CD4-positive, alpha-beta T cell treated with Interferon gamma for 1 hour (primary cell): ENCODE measurements at regions not wholly inside any gene's neighbourhood (a gene's known extent, or its start where the extent isn't known, plus 50 kb on each side); places are given as distances from the start of the nearest gene placed in this dataset.

ENCODE experiments used
- DNase-seq: peaks from one replicate; pipeline ENCODE4 v3.0.0-alpha.2; 2020

DNA sequence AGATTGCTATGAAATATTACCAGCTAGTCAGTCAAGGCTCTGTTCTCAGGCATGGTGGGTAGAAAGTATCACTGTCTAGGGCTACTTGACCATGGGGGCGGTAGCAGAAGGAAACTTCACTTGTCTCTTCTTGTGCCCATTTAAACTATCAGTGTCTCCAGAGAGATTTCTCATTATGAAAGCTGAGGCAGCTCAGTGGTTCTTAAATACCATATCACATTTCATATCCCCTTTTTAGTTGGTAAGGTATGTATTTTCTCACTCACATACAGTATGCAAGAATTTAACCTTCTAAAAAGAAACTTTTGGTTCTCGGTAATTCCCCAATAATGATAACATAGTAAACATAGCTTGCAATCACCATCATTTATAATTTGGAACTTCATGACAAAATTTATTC, 1180.0 kb upstream of the TENM4 start:
- no peak for DNase-seq

DNA sequence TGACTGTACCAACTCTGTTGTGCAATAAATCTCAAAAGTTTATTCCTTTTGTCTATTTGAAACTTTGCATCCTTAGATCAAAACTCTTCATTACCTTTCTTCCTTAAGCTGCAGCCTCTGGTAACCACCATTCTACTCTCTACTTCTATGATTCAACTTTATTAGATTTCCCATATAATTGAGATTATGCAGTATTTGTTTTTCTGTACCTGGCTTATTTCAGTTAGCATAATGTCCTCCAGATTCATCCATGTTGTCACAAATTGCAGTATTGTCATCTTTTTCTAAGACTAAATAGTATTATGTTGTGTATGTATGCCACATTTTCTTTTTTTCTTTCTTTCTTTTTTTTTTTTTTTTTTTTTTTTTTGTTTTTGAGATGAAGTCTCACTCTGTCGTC, 1176.3 kb upstream of the TENM4 start:
- no peak for DNase-seq

DNA sequence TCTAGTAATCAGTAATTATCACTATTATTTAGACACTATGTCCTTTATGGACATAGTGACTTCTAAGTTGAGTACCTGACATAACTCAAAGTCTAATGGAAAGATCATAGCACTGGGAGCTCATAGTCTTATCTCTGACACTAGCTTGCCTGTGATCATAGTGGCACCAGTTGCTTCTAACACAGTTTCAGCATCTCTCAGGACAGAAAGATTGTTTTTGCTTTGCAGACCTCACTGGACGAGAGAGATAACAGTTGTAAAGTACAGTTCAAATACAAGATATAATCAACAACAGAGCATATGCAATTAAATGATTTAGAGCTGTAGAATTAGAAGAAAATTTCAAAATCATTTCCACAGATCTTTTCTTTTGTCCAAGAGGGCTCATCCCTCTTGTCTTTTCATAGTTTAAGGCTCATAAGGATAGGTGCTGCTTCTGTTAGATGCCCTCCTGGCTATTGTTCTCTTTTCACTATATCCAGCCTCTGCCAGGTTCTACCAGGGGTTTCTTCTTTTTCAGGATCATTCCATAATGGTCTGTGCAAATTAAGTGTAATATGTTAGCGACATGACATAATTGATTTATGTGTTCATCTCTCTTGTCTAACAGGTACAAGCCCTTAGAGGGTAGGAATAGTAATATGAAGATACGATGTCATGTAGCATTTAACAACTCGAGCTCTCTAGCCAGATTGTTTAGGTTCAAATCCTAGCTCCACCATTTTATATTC, 1175.4 kb upstream of the TENM4 start:
- no peak for DNase-seq

DNA sequence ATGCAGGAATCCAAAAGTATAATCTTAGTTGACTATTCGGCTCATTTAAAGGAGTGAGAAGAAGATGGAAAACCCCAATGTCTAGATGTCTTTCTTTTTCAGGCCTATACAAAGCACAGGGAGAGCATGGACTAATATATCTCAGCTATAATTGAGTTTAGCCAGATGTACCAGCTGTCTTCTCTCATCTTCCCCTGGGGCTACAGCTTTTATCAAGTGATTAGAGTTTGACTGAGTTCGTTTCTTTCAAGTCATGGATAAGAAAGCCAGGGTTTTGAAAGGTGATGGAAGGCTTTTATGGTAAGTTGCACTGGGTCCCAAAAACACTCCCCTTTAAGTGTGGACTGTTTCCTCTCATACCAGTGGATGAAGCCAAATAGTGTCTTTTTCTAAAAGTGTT, 1172.8 kb upstream of the TENM4 start:
- no peak for DNase-seq

DNA sequence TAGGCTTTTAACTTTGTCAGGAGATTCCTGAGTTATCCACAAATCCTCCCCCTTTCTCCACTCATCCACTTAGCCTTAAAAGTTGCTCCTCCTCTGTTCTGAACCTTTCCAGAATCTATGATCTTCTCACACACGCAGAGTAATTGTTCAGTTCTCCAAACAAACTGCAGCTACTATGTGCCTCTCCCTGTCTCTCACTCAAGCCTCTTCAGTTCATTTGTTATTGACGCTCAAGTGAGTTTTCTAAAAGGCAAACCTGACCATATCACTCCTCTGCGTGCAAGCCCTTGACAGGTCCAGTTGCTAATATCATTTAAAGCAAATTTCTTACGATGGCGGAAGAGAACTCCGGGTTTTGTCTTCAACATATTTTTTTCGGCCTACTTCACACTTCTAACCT, 1169.7 kb upstream of the TENM4 start:
- DNase-seq, result no peak

DNA sequence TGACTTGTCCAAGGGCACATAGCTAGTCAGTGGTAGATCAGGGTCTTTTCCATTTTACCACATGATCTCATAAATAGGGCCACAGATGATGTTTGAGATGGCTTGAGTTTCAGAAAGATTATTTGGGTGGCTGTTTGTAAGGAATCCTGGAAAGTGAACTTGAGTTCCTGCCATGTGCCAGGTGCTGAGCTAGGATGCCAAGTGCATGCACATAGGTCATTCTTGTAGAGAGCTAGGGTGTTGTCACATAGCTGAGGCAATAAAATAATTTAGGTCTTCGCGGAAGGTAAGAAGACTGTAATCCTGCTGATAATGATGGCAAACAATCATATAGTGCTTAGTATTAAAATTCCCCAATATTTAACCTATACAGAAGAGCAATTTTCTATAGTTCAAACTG, 1162.6 kb upstream of the TENM4 start:
- DNase-seq, result no peak

DNA sequence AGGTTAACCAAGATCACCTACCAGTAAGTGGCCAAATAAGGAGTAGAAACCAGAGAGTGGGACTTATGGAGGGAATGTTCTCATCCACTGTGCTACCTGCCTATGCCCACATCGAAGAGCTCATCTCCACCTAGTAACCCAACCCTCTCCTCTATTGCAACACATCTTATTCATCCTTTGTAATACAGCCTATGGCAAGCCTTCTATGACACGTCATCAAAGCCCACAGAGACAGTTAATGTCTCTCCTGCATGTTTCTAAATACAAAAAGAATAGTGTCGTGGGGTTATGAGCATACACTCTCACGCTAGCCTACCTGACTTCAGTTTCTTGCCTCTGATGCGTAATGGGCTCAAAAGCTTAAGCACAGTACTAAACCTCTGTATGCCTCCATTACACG, 1158.1 kb upstream of the TENM4 start:
- no peak for DNase-seq

DNA sequence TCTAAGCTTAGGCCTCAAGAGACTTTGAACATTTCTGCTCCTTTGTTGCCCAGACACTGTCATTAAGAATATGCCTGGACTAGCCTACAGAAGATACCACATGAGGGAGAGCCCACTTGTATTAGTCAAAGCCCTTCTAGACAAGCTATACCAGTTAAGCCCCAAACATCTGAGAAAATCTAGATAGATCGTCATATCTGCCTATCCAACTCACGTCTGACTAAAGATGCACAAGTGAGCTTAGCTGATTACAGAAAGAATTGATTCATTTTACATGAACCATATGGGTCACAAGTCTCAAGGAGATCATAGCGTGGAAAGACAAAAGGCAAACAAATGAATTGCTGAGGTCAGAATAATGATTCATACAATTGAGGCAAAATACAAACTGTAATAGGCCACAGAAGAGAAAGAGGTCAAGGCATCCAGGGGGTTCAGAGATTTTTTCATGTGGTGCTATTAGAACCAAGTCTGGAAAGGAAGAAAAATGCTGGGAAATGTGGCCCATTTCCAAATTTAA, 1155.5 kb upstream of the TENM4 start:
- DNase-seq, result no peak

DNA sequence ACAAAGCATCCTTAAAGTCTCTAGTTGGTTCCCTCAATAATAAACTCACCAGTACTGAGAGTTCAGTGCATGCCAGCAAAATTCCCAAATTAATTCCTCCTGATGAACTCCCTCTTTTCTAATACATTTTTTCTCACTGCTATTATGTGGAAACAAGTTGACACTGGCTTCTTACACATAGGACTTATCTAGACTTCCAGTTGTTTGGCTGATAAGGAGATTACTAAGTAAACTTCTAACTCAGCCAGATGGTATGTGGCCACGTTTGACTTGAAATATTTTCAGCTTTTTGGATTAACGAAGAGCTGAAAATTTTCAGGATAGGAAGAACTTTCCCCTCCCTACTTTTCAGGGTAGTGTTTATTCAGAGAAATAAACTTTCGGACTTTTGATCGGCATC, 1154.2 kb upstream of the TENM4 start:
- DNase-seq, result no peak

DNA sequence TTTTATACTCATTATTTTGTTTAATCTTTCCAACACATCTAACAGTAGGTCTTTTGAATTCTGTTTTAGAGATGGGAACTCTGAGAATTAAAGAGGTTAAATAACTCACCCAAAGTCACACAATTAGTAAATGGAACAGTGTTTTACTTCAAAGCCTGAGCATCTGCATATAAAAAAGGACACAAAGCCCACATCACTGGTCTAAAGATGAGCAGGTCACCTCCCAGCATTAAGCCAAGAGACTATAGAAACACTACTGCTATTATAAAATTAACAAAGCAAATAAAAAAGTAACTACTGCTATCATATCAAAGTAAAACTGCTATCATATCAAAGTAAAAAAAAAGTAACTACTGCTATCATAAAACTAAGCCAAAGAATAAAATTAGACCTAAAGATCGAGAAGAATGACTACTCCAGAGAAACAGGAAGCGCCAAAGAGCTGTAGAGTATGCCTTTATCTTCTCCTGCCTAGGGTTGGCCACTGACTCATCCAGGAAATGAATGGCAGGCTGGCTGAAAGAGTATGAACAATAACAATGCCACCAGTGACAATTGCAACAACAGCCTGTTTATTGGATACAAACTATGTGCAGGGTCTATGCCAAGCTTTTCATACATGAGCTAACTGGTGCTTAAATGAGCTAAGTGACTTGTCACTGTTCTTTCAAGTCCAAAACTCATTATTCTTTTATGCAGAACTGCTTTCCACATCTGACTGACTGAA, 1153.0 kb upstream of the TENM4 start:
- no peak for DNase-seq

DNA sequence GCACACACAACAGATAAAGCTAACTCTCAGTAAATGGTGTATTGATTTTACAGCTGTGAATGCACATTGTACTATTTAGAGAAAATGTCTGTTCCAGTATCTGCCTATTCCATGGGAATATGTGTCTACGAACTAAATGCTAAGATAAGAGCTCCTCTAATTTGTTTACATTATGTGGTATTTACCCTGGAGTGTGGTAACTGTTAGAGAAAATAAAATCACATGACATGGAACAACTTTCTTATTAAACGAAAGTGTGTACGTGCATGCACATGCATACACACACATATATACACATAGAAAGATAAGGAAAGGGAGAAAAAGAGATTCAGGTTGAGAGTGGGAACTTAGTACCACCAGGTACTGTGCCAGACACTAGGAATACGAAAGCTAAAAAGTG, 1151.7 kb upstream of the TENM4 start:
- no peak for DNase-seq

DNA sequence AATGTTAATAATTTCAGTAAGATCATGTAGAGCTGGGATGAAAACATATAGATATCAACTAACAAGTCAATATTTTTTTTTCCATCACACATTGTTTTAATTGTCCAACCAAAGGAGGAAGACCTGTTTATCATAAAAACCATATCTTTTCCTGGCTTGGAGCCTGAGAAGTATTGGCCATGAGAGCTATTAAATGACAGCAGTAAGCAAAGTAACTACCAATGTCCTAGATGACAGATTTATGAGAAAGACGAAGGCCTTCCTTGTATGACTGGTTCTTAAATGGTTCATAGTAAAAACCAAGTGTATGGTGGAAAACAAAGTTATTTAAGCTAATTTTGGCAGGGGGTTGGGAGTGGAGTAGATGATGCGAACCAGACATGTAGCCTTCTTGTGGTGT, 1147.1 kb upstream of the TENM4 start:
- no peak for DNase-seq

DNA sequence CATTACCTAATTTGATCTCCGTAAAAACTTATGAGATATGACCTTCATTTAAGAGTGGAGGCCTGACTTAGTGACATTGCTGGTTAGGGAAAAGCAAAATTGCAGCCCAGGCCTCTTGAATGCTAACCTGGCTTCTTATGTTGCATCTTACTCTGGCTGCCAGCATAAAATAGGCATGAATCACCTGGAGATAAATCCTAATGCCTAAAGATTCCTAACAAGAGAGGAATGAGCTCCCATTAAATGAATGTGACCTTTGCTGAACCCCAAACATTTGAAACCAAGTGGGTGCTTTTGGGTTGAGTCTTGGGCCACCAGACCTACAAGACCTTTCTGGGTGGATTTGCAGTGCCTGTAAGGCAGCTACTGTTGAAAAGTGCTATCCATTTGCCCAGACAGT, 1145.6 kb upstream of the TENM4 start:
- no peak for DNase-seq

DNA sequence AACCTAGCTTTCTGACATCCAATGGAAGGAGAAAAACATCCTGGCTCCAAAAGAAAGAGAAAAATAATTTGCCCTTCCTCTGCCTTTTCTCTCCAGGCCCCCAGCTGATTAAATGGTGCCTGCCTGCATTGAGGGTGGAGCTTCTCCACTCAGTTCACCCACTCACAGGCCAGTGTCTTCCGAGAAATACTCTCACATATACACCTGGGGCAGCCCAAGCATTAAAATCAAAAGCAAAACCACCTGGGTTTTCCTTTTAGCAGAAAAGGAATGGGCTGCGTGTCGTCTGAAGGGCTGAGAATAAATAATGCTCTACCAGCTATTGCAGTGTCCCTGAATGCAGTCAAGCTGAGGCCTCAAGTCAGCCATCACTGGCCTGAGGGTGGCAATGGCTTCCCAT, 1143.8 kb upstream of the TENM4 start:
- no peak for DNase-seq

DNA sequence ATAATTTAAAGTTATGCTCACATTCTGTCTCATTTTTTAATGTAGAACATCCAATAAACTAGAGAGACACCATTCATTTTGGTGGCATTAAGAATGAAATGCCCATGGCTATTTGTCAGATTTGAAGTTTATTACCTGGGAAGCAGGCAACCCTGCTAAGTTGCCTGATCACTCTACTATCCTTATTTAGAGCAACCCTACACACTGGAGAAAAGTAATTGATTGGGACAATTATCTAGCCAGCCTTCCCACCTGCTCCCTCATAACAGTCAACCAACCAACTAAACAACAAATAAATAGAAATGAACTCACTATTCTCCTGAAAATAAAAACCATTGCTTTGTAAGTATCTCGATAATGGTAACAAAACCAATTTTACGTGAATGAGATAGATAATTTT, 1129.0 kb upstream of the TENM4 start:
- no peak for DNase-seq

DNA sequence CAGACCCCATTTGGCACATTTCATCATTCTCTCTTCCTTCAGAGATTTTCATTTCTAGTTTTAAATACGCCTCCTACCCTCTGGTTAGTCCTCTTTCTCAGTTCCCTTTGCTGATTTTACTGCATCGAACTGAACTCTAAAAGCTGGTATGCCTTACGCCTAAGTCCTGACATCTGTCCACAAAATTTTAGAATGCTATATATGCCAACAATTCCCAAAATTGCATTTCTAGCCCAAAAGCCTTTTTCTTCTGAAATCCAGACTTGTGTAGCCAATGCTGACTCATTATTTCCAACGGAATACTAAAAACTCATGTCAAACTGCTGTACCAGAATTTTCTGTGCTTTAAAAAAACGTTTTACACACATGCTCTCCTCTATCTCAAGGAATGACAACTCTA, 1124.4 kb upstream of the TENM4 start:
- no peak for DNase-seq

DNA sequence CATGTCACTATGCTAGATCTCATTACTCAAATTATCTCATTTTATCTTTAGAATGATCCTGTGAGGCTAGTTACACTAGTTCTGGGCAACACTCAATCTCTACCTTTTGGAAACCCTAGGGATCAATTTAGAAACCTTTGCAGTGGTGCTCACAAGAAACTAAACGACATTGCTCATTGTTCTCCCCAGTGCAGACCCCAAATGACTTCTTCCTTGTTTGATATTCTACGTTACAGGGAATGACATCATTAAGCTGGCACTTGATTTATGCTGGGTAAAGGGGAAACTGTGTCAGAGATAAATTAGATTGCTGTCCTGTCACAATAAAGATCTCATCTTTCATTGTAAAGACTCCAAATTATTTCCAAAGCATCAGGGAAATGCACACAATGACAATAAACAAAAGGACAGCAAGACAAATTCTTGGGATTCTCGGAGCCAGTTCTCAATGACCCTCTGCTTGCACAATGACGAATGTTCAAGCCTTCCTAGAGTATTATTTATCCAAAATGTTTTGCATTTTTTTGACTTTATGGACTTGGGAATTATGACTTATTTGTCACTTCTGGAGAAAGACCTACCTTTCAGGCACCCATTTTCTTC, 1121.8 kb upstream of the TENM4 start:
- DNase-seq, result no peak

DNA sequence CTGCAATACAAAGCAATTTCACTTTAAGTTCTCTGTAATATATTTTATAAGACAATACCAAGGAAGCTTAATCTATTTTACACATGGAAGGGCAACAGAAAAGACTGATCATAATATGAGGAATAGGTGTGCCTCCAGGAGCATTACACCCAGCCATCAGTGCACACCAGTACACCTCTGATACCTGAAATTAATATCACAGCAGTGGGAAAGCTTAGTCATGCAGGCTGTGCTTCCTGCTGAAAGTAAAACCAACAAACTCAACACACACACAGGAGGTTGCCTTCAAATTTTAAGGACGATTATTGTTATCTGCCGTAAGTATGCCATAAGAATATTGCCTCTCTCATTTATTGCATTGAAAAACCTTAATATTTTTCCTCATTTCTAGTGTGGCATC, 1119.1 kb upstream of the TENM4 start:
- DNase-seq, result no peak

DNA sequence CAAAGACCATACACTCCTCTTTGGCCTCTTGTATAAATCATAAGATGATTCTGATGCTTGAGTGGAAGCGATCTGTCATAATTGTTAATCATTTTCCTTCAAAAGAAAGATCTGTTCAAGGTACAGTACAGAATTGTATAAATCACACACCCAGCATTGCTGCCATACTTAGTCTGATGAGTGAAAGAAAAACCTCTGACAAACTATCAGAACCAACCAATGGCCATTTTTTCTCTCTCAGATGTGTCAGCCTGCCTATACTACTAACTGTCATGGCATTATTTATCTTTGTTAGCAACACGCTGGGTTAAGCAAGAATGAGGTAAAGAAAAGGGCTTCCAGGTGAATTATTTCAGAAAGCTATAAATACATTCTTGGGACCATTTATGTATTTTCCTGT, 1112.7 kb upstream of the TENM4 start:
- no peak for DNase-seq

DNA sequence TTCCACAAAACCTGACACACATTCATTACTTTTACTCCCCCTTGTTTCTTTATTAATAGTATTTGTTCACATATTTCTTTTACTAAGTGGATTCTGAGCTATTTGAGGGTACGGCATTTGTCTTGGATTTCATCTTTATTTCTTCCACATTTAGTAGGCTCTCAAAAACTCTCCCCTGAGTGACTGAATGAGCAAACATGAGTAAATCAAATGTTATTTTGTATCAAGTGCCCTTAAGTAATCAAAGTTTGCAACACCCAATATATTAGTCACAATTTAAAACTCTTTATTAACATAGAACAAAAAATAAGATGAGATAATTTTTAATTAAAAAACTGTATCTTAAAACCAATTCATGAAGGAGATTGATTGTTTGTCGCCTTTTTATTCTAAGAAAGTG, 1101.9 kb upstream of the TENM4 start:
- no peak for DNase-seq

DNA sequence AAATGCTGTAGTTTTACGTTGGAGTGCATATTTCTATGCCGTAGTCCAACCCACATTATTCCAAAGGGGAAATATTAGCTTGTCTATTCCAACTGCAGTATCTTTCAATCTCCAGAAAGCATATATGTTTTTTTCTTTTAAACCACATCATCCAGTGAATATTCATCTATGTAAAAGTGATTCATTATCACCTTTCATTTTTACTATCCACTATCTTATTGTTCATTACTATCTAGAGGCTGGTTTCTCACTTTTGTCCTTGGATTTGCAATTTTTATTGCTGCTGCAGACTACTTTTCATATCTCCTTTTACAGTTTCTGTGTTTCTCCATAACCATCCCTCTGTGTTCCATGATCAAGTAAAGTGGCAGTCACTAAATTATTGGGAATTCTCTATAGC, 1097.2 kb upstream of the TENM4 start:
- no peak for DNase-seq

DNA sequence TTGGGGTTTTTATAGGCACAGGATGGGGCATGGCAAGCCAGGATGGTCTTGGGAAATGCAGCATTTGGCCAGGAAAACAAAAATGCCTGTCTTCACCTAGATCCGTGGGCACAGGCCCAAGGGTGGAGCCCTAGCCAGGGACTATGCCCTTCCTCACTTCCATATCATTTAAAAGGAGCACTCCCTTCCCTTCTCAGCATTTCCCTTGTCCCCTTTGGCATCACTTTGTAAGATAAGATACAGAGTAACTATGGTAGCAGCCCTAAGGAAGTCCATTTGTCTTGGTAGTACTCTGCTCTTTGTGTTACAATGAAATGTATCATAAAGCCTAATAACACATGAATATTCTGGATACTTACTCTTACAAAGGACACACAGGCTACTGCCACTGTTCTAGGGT, 1092.6 kb upstream of the TENM4 start:
- DNase-seq, result no peak

DNA sequence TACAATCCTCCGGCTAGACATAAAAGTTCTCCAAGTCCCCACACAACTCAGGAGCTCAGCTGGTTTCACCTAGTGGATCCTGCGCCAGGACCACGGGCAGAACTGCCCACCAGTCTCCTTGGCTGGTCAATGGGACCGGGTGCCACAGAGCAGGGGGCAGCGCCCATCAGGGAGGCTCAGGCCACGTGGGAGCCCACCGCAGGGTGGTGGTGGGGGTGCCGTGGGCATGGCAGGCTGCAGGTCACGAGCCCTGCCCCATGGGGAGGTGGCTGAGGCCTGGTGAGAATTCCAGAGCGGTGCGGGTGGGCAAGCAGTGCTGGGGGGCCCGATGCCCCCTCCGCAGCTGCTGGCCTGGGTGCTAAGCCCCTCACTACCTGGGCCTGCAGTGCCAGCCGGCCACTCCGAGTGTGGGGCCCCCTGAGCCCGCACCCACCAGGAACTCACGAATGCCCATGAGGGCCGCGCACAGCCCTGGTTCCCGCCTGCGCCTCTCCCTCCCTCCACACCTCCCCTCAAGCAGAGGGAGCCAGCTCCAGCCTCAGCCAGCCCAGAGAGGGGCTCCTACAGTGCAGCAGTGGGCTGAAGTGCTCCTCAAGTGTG, 1091.9 kb upstream of the TENM4 start:
- DNase-seq, result no peak

DNA sequence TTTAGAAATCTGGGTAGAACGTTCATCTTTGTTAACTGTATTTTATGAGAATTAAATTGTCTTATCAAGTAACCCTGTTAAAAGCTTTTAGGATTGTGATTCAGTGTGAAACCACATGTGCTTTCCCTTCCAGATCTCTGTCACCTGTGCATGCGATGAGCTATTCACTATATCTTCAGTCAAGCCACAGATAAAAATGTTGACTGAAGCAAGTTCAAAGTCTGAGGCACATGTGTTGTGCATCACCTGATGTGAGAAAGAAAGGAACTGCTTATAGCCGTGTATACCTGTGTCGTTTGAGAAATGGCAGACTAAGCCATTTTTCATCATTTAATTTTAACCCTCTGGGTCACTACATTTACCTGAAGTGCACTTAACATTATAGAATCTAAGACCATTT, 1088.9 kb upstream of the TENM4 start:
- DNase-seq, result no peak
